ENCODE measurements at regions not wholly inside any gene's neighbourhood (a gene's known extent, or its start where the extent isn't known, plus 50 kb on each side); places are given as distances from the start of the nearest gene placed in this dataset.
A peak's percentile ranks its signal among the peaks of the same experiment; 100 is the strongest.

DNA sequence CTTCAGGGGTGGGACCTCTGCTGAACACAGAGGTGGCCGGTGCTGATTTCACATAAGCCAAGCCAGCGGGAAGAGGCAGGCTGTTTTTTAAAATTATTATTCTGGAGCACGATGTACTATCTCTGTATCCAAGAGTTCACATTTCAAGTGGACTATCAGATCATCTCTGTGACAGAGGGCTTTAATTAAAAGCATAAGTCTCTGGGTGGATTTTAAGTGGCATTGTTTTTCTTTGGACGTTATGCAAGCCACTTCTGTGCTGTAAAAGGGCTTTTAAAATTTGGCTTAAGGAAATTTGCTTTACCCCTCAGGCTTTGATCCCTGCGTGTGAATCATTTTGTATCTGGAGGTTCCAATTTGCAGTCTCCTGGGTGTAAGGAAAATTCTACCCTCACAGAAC lies 124.7 kb downstream of the PALM2AKAP2 start:
- no peaks in the 10 kb centered on the region for H3K36me3 ChIP-seq
- H3K9me3 ChIP-seq: no peaks in the 10 kb centered on the region
- TF ChIP-seq, protein P1, sequence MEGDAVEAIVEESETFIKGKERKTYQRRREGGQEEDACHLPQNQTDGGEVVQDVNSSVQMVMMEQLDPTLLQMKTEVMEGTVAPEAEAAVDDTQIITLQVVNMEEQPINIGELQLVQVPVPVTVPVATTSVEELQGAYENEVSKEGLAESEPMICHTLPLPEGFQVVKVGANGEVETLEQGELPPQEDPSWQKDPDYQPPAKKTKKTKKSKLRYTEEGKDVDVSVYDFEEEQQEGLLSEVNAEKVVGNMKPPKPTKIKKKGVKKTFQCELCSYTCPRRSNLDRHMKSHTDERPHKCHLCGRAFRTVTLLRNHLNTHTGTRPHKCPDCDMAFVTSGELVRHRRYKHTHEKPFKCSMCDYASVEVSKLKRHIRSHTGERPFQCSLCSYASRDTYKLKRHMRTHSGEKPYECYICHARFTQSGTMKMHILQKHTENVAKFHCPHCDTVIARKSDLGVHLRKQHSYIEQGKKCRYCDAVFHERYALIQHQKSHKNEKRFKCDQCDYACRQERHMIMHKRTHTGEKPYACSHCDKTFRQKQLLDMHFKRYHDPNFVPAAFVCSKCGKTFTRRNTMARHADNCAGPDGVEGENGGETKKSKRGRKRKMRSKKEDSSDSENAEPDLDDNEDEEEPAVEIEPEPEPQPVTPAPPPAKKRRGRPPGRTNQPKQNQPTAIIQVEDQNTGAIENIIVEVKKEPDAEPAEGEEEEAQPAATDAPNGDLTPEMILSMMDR (IDR thresholded peaks at IDR 0.05): no peak
- H3K4me1 ChIP-seq: peaks cover 0 to 60% of the 10 kb centered on the region in 2 donors
- no peak overlapping the region for H3K27ac ChIP-seq
- H3K4me3 ChIP-seq: no peak overlapping the region
- no peak for DNase-seq (ENCODE audit: low spot score)
- no peaks in the 10 kb centered on the region for H3K27me3 ChIP-seq

DNA sequence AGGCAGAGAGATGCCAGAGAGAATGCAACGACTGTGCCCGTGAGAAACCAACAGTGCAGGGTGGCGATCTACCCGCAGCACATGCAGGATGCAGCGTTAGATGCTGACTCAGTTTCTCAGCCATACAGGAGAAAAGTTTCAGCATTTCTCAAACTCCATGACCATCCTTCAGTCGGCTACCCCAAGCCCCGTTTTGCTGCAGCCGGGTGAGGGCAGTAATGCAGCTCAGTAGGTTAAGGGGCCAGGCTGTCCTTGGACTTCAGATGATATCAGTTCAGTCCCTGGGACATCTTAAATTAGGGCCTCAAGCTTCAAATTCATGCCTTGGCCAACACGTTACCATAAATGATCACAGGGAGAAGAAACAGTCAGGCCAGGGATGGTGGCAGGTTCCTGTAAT lies 125.5 kb downstream of the PALM2AKAP2 start:
- TF ChIP-seq, protein P1 (IDR thresholded peaks at IDR 0.05): no peak
- DNase-seq (ENCODE audit: low spot score): no peak
- Histone ChIP-seq H3K4me3 (no peak overlapping the region), H3K9me3 (no peaks in the 10 kb centered on the region), H3K27me3 (no peaks in the 10 kb centered on the region), H3K36me3 (no peaks in the 10 kb centered on the region), H3K4me1 (peaks cover 0 to 68% of the 10 kb centered on the region in 2 donors), H3K27ac (no peak overlapping the region)

- Histone ChIP-seq H3K36me3 (no peaks in the 10 kb centered on the region), H3K9me3 (no peaks in the 10 kb centered on the region), H3K4me1 (peaks cover 0 to 74% of the 10 kb centered on the region in 2 donors), H3K27me3 (no peaks in the 10 kb centered on the region), H3K4me3 (no peak overlapping the region), H3K27ac (peak overlapping the region in 1 of 2 donors; percentile 33)
- no peak for DNase-seq (ENCODE audit: low spot score)
- TF ChIP-seq, protein P1 (IDR thresholded peaks at IDR 0.05): no peak
Measured at GRCh38 chr9:109906766-109907382, 126.9 kb downstream of the PALM2AKAP2 start.

GRCh38 chr9:109907400-109907799 lies 127.4 kb downstream of the PALM2AKAP2 start:
- H3K9me3 ChIP-seq: no peaks in the 10 kb centered on the region
- TF ChIP-seq, protein P1 (IDR thresholded peaks at IDR 0.05): no peak
- peak; percentile 68 for DNase-seq (ENCODE audit: low spot score)
- H3K27me3 ChIP-seq: no peaks in the 10 kb centered on the region
- peaks cover 0 to 79% of the 10 kb centered on the region in 2 donors for H3K4me1 ChIP-seq
- no peaks in the 10 kb centered on the region for H3K36me3 ChIP-seq
- no peak overlapping the region for H3K4me3 ChIP-seq
- H3K27ac ChIP-seq: peak overlapping the region; percentile 17 to 56

- no peaks in the 10 kb centered on the region for H3K27me3 ChIP-seq
- H3K36me3 ChIP-seq: no peaks in the 10 kb centered on the region
- H3K9me3 ChIP-seq: no peaks in the 10 kb centered on the region
- H3K4me3 ChIP-seq: no peak overlapping the region
- no peak for DNase-seq (ENCODE audit: low spot score)
- TF ChIP-seq, protein P1 (IDR thresholded peaks at IDR 0.05): no peak
- H3K27ac ChIP-seq: peak overlapping the region; percentile 17 to 56
- H3K4me1 ChIP-seq: peaks cover 0 to 83% of the 10 kb centered on the region in 2 donors
Measured at GRCh38 chr9:109907810-109908458, 127.9 kb downstream of the PALM2AKAP2 start.
